NCI-H748 (cell line): ENCODE measurements at regions not wholly inside any gene's neighbourhood (a gene's known extent, or its start where the extent isn't known, plus 50 kb on each side); places are given as distances from the start of the nearest gene placed in this dataset.
A peak's percentile ranks its signal among the peaks of the same experiment; 100 is the strongest.

Source experiments
- DNase-seq: peaks from one replicate; lab custom pipeline; 2025; ENCODE audit not compliant: unreplicated experiment; lab: John Stamatoyannopoulos, UW

- no peak for DNase-seq
These were observed 153.9 kb upstream of the BMPER start for GRCh38 chr7:33751443-33751842.

DNA sequence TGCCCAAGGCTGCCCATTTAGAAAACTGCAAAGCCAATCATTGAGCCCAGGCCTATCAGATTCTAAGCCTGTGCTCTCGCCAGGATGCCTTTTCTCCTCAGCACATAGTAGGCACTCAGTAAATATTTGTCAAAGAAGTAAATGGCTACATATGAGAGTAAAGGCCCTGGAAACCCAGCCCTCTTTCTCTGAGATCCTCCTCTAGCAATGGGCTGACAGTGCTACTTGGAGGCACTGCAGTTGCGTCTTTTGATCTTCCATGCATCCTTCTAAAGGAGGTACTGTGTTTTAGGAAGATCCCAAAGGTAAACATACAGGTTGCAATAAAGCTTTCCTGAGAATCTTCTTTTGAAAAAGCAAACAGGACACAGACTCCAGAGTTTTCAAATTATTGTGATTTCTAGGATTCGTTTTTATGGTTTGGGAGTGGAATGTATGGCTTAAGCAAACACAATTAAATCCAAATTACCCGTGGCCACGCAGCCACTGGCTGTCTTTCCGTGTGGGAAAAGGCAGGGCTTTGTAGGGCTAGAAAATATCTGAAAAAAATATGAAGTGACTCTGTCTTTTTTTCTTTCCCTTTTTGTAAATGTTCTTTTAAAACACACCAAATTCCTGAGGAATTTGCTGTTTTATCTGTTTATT is 151.3 kb upstream of the BMPER start:
- DNase-seq = peak; percentile 63

GRCh38 chr7:33754933-33755928 is 150.1 kb upstream of the BMPER start:
- peak; percentile 64 for DNase-seq

DNA sequence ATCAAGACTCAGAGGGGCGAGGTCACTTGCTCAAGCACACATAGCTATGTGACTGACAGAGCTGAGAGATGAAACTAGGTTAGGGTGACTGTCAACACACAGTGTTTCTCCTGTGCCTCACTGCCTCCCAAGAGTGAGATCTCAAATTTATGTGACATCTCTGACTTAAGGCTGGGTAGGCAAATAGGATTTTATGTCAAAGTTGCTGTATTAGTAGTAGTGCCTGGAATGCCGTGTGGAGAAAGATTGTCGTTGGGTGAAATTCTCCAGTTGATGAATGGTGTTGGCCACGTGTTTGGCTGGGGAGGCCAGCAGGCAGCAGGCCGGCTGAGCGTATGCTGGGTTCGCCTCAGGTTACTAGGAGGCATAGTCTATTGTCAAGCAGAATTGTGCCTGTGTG is 148.3 kb upstream of the BMPER start:
- DNase-seq = no peak

GRCh38 chr7:33757563-33758165 is 147.7 kb upstream of the BMPER start:
- DNase-seq = peak; percentile 53

GRCh38 chr7:33760146-33760545 is 145.2 kb upstream of the BMPER start:
- no peak for DNase-seq

- DNase-seq = no peak
These were observed 144.5 kb upstream of the BMPER start for GRCh38 chr7:33760834-33761233.

GRCh38 chr7:33761449-33762080 is 143.8 kb upstream of the BMPER start:
- no peak for DNase-seq

GRCh38 chr7:33762151-33762910 is 143.0 kb upstream of the BMPER start:
- DNase-seq = no peak

DNA sequence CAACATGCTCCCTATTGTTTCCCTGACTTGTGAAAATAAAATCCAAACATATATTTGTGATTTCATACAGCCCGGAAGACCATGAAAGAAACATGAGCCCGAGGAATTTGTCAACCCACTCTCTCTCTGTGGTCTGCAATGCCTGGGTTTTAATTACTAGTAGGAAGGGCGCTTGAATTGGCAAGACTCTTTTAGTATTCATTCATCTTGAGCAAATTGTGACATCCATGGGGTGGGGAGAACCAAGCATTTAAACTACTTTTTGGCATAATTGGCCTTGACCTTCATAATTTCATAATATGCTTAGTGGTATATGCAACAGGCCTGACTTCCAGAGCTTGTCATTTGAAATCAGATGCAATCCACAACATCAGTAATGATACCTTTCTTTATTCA is 142.4 kb upstream of the BMPER start:
- no peak for DNase-seq

GRCh38 chr7:33764752-33765451 is 140.4 kb upstream of the BMPER start:
- no peak for DNase-seq

DNA sequence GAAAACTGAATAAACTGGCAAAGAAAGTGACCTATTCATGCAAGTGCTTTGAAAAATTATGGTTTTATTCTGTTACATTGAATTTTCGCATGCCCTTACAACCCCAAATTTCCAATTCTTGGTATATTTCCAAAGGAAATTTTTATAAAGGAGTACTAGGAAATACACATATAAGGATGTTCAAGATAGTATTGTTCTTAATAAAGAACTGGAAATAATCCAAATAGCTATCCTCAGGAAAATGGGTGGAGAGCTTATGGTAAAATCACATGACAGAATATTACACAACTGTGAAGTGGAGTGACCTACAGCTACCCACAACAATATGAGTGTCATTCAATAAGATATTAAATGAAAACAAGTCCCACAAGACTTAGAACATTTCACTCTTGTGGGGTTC is 138.9 kb upstream of the BMPER start:
- no peak for DNase-seq

GRCh38 chr7:33769930-33770329 is 135.4 kb upstream of the BMPER start:
- DNase-seq = no peak

GRCh38 chr7:33770576-33770975 is 134.8 kb upstream of the BMPER start:
- DNase-seq = no peak

DNA sequence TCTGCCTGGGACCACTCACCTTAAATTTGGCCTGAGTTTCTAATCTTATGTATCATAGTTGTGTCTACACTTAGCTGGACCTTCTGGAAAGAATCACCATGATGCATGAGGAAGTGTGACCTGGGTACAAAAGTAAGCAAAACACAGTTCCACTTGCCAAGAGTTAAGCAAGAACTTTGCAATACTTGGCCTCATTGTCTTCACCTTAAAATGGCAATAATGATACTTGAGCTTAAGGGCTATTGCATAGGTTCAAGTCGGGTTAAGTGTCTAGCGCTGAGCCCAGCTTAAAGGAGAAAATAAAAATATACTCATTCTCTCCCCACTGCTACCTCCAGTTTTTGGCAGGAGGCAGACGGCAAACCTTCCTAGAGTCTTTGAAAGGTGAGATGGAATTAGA is 133.9 kb upstream of the BMPER start:
- DNase-seq = no peak

DNA sequence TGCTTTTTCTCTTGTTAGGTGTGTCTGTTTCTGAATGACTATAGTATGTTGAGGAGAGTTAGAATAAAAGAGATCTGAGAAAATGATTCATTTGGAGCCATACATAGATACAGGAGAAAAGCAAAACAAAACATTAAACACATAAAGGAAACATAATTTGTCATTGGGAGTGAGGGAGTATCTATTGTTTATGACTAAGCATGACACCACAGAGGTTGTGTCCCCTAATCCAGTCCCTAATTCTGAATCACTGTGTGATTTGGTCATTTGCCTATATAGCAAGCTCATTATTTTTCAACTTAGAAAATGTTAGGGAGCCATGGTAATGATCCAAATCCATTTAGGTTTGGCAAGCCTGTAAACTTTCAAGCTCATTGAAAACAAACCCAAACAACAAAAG is 132.3 kb upstream of the BMPER start:
- DNase-seq = no peak

- DNase-seq = peak; percentile 5
These were observed 130.4 kb upstream of the BMPER start for GRCh38 chr7:33774762-33775523.

- DNase-seq = no peak
These were observed 129.5 kb upstream of the BMPER start for GRCh38 chr7:33775790-33776189.

DNA sequence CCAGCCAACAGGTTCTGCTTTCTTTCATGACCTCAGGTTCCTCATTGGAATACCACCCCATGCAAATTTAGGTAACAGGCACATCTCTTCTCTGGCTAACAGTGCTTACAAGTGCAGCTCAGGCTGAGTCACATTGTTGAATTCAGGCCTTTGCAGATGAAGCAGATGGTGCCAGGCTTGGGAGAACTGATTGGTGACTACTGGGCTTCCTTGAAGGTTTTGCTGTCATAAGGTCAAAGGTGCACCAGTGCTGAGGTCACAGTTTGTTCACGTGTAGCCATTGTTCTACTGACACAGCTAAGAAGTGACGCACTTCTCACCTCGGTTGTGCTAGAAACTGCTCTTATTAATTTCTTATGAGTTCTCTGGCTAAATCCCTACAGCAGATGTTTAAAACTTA is 128.6 kb upstream of the BMPER start:
- no peak for DNase-seq
